ENCODE measurements at regions not wholly inside any gene's neighbourhood (a gene's known extent, or its start where the extent isn't known, plus 50 kb on each side); places are given as distances from the start of the nearest gene placed in this dataset.

DNA sequence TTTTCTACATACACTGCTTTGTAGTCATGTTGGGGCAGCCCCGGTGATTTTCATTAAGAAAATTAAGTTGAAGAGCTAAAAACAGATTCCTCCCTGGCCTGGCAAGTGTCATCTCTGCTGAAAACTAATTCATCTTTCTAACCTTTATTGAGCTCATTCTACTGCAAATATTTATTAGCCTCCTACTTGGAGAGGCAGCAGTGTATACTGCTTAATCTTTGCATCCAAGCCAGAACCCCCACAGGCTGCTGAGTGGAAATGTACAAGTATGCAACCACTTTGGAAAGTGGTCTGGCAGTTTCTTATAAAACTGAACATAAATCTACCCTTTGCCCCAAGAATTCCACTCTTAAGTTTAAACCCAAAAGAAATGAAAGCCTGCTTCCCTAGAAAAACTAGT, 223.4 kb downstream of the DRD1 start:
- intact Hi-C loops (cut with DNase I) = no loop called here
- Histone ChIP-seq H3K4me1 (peaks cover 0 to 27% (median 0%) of the 10 kb centered on the region in 3 donors), H3K27me3 (peaks cover 0 to 15% (median 0%) of the 10 kb centered on the region in 4 donors), H3K9me3 (no peaks in the 10 kb centered on the region), H3K4me3 (no peak overlapping the region), H3K27ac (no peak overlapping the region), H3K36me3 (no peaks in the 10 kb centered on the region)
- DNase-seq = no peak
- no peak for TF ChIP-seq CTCF (IDR thresholded peaks at IDR 0.05)
- WGBS, 2 donors = 42 to 44% methylated on average over 1 of the region's 1 CpG

DNA sequence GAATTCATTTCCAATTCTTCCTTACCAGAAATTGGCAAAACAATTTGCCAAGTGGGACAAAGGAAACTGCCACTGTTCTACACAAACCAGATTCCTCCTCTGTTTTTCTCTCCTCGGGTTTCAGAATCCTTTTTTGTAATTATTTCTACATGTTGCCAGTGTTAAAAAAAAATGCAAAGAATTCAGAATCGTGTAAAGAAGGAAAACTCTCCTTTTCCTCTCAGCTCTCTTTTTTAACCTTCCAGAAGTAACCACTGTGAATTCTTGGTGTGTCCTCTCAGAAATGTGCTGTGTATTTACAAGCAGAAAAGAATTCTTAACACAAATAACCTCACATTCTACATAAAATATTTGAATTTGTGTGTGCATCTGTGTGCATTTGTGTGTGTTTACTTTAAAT, 224.6 kb downstream of the DRD1 start:
- no peak for DNase-seq
- Histone ChIP-seq H3K27ac (no peak overlapping the region), H3K9me3 (no peaks in the 10 kb centered on the region), H3K4me1 (peaks cover 0 to 27% (median 0%) of the 10 kb centered on the region in 3 donors), H3K27me3 (peaks cover 0 to 15% (median 0%) of the 10 kb centered on the region in 4 donors), H3K4me3 (no peak overlapping the region), H3K36me3 (no peaks in the 10 kb centered on the region)
- intact Hi-C loops (cut with DNase I) = no loop called here
- WGBS, 2 donors = 9 to 23% methylated on average over 2 of the region's 2 CpGs
- TF ChIP-seq CTCF (IDR thresholded peaks at IDR 0.05) (no peak), POLR2A (IDR thresholded peaks at IDR 0.05) (no peak)

DNA sequence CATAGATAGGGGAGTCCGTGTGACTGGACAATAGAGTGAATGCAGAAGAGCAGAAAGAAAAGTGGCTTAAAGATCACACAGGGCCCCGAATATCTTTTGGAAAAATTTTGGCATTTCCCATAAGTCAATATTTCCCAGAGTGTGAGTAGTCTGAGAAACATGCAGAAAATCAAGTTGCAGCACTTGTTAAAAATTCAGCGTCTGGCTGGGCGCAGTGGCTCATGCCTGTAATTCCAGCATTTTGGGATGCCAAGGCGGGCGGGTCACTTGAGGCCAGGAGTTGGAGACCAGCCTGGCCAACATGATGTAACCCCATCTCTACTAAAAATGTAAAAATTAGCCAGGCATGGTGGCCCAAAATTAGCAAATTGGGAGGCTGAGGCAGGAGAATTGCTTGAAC, 227.0 kb downstream of the DRD1 start:
- intact Hi-C loops (cut with DNase I) = no loop called here
- H3K27ac ChIP-seq = peak overlapping the region in 2 of 4 donors; percentile 28 to 29
- DNase-seq = no peak

GRCh38 chr5:175215906-175216305, 228.1 kb downstream of the DRD1 start:
- peaks cover 0 to 11% (median 0%) of the 10 kb centered on the region in 4 donors for H3K27me3 ChIP-seq
- H3K4me1 ChIP-seq = peaks cover 0 to 27% (median 0%) of the 10 kb centered on the region in 3 donors
- 74 to 88% methylated on average over 10 to 11 of the region's 11 CpGs for whole genome bisulfite sequencing, 2 donors
- no peaks in the 10 kb centered on the region for H3K36me3 ChIP-seq
- DNase-seq = no peak
- TF ChIP-seq CTCF (IDR thresholded peaks at IDR 0.05) = no peak
- TF ChIP-seq POLR2A (IDR thresholded peaks at IDR 0.05) = no peak
- H3K27ac ChIP-seq = no peak overlapping the region
- H3K9me3 ChIP-seq = no peaks in the 10 kb centered on the region
- intact Hi-C loops (cut with DNase I) = no loop called here
- no peak overlapping the region for H3K4me3 ChIP-seq

More for the DNA sequence above, 227.0 kb downstream of the DRD1 start:
- Histone ChIP-seq H3K4me1 (peaks cover 0 to 27% (median 0%) of the 10 kb centered on the region in 3 donors), H3K27me3 (peaks cover 0 to 11% (median 0%) of the 10 kb centered on the region in 4 donors), H3K4me3 (no peak overlapping the region), H3K9me3 (no peaks in the 10 kb centered on the region), H3K36me3 (no peaks in the 10 kb centered on the region)
- 34 to 35% methylated on average over 6 of the region's 6 CpGs for WGBS, 2 donors
- TF ChIP-seq CTCF (IDR thresholded peaks at IDR 0.05) (no peak), POLR2A (IDR thresholded peaks at IDR 0.05) (no peak)

GRCh38 chr5:175214152-175214551, 229.8 kb downstream of the DRD1 start:
- Histone ChIP-seq H3K27me3 (peaks cover 0 to 24% (median 0%) of the 10 kb centered on the region in 4 donors), H3K4me1 (peaks cover 0 to 16% (median 0%) of the 10 kb centered on the region in 3 donors), H3K4me3 (no peak overlapping the region), H3K36me3 (no peaks in the 10 kb centered on the region), H3K27ac (no peak overlapping the region), H3K9me3 (no peaks in the 10 kb centered on the region)
- intact Hi-C loops (cut with DNase I) = no loop called here
- 10 to 12% methylated on average over 2 of the region's 2 CpGs for WGBS, 2 donors
- DNase-seq = no peak
- TF ChIP-seq CTCF (IDR thresholded peaks at IDR 0.05) = no peak
- no peak for TF ChIP-seq POLR2A (IDR thresholded peaks at IDR 0.05)

Measured in esophagus squamous epithelium (tissue), 5 donors.